ENCODE measurements at regions not wholly inside any gene's neighbourhood (a gene's known extent, or its start where the extent isn't known, plus 50 kb on each side); places are given as distances from the start of the nearest gene placed in this dataset.

DNA sequence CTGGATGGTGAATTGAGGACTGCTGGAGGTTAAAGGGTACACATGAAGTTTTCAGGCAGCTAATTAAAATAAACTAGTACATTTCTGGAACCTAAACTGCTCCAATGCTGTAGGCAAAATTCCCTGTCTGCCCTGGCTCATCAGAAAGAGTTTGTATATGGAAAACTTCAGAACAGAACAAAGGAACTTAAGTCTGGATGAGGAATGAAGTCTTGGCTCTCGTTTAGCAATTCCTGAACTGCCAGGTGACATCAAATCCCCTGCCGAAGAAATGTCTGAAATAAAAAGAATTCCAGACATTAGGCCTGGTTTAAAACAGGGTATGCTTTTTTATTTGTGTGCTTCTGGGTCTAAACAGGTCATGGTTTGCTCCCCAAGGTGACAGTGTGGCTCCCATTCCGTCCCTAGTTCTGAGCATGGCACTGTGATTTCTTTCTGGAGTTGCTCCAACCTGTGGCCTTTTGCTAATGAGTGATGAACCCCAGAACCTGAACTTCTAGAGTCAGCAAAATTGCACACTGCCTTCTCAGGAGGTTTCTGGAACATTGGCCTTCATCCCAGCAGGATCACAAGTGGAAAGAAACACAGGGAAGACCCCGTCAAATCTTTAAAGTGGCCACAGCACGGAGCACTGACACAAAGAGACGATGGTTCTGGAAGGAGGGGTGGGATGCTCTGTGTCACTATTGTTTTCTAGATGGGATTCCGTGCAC lies 129.4 kb upstream of the NAA20 start:
- TF ChIP-seq, protein P1, sequence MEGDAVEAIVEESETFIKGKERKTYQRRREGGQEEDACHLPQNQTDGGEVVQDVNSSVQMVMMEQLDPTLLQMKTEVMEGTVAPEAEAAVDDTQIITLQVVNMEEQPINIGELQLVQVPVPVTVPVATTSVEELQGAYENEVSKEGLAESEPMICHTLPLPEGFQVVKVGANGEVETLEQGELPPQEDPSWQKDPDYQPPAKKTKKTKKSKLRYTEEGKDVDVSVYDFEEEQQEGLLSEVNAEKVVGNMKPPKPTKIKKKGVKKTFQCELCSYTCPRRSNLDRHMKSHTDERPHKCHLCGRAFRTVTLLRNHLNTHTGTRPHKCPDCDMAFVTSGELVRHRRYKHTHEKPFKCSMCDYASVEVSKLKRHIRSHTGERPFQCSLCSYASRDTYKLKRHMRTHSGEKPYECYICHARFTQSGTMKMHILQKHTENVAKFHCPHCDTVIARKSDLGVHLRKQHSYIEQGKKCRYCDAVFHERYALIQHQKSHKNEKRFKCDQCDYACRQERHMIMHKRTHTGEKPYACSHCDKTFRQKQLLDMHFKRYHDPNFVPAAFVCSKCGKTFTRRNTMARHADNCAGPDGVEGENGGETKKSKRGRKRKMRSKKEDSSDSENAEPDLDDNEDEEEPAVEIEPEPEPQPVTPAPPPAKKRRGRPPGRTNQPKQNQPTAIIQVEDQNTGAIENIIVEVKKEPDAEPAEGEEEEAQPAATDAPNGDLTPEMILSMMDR (IDR thresholded peaks at IDR 0.05) = no peak
- no peak for TF ChIP-seq POLR2A (IDR thresholded peaks at IDR 0.05)

All from testis (tissue), 2 donors.